Testis (tissue), 2 donors: ENCODE measurements at regions not wholly inside any gene's neighbourhood (a gene's known extent, or its start where the extent isn't known, plus 50 kb on each side); places are given as distances from the start of the nearest gene placed in this dataset.

ENCODE experiments used
- POLR2A ChIP-seq: fragments of 450-650 bp; IDR thresholded peaks from one replicate; pipeline ENCODE4 v1.6.1; 2017; ENCODE audit warnings: antibody characterized with exemption, mild to moderate bottlenecking, moderate library complexity
- TF ChIP-seq, protein P1 (sequence below), 3 experiments: fragments of 450-650 bp in 2 of 3; fragments of 200-600 bp in 1 of 3; sonication (generic) in 1 of 3; IDR thresholded peaks; one replicate each; pipeline ENCODE4 v1.5.1; 2016 to 2019; ENCODE audit warnings: antibody characterized with exemption in 3 of 3, mild to moderate bottlenecking in 2 of 3, moderate library complexity in 1 of 3

DNA sequence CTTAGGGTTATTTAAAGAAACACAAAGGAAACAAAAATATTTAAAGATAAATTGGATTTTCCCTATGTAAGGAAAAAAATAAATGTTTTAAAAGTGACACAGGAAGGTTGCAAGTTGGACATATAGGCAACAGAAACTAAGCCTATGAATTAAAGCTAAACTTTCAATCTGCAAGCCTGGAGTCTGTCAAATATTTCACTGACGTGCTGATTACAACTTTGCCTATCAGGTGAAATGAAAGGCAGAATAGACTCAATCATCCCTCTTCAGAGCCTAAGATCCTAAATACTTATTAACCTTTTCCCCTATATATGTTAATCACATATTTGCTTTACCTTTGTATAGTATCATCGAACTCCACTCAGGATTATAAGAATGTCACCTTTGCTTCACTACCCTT is 1068.0 kb upstream of the ALCAM start:
- no peak for TF ChIP-seq POLR2A
- TF ChIP-seq, protein P1, sequence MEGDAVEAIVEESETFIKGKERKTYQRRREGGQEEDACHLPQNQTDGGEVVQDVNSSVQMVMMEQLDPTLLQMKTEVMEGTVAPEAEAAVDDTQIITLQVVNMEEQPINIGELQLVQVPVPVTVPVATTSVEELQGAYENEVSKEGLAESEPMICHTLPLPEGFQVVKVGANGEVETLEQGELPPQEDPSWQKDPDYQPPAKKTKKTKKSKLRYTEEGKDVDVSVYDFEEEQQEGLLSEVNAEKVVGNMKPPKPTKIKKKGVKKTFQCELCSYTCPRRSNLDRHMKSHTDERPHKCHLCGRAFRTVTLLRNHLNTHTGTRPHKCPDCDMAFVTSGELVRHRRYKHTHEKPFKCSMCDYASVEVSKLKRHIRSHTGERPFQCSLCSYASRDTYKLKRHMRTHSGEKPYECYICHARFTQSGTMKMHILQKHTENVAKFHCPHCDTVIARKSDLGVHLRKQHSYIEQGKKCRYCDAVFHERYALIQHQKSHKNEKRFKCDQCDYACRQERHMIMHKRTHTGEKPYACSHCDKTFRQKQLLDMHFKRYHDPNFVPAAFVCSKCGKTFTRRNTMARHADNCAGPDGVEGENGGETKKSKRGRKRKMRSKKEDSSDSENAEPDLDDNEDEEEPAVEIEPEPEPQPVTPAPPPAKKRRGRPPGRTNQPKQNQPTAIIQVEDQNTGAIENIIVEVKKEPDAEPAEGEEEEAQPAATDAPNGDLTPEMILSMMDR (IDR thresholded peaks at IDR 0.05) = no peak
